ENCODE measurements at regions not wholly inside any gene's neighbourhood (a gene's known extent, or its start where the extent isn't known, plus 50 kb on each side); places are given as distances from the start of the nearest gene placed in this dataset.

DNA sequence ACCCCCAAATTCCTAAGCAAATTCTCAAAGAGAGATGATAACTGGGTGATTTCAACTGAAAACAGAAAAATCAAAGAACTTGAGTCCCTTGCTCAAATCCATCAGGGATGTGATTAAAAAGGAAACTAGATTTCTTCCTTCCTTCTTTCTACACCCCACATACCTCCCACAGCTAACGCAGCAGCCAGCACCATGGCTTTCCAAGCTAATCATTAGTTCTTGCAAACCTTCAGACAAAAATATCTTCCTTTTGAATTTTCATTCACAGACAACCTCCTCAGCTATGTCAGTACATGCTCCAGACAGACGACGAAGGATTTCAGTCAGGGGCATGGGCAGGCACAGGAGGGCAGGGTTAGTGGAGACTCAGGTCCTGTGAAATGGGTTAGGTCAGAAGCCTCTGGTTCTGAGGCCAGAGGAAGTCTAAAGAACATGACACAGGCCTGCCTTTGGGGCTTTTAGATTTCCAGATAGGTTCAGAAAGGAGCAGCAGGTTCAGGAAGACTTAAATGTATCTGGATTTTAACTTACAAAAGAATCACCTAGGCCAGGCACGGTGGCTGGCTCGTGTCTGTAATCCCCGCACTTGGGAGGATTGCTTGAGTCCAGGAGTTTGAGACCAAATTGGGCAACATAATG lies 173.7 kb upstream of the NFIB start:
- no peak for ATAC-seq (ENCODE audit: low FRiP score)
- TF ChIP-seq, protein P1, sequence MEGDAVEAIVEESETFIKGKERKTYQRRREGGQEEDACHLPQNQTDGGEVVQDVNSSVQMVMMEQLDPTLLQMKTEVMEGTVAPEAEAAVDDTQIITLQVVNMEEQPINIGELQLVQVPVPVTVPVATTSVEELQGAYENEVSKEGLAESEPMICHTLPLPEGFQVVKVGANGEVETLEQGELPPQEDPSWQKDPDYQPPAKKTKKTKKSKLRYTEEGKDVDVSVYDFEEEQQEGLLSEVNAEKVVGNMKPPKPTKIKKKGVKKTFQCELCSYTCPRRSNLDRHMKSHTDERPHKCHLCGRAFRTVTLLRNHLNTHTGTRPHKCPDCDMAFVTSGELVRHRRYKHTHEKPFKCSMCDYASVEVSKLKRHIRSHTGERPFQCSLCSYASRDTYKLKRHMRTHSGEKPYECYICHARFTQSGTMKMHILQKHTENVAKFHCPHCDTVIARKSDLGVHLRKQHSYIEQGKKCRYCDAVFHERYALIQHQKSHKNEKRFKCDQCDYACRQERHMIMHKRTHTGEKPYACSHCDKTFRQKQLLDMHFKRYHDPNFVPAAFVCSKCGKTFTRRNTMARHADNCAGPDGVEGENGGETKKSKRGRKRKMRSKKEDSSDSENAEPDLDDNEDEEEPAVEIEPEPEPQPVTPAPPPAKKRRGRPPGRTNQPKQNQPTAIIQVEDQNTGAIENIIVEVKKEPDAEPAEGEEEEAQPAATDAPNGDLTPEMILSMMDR (IDR thresholded peaks at IDR 0.05), result no peak
- DNase-seq (ENCODE audit: low spot score), result no peak

DNA sequence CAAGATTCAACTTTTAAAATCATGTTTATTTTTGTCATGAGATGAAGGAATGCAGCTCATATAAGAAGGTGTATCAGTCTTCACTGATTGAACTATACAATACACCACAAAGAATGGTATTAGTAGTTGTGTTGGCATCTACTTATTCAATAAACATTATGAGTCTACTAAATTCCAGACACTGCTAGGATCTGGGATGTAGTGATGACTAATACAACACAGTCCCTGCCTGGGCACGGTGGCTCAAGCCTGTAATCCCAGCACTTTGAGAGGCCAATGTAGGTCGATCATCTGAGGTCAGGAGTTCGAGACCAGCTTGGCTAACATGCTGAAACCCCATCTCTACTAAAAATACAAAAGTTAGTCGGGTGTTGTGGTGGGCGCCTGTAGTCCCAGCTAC lies 171.4 kb upstream of the NFIB start:
- no peak for DNase-seq (ENCODE audit: low spot score)
- no peak for ATAC-seq (ENCODE audit: low FRiP score)
- TF ChIP-seq, protein P1 (IDR thresholded peaks at IDR 0.05), result no peak

DNA sequence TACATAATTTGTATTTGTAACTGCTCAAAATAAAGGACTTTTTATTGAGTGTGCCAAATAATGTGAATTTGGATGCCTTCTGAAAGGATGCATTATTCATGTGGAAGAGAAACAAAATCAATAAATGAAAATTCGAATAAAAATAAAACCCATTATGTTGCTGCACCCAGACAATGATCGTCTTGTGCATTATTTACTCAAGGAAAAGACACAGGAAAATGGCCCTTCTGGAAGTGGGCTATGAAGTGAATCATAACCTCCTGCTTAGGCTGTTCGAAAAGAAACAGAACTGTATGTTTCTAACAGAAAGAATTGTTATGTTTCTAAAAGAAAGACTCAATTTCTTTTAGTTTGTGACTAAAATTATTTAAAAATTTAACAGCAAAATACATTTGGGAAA lies 168.9 kb upstream of the NFIB start:
- ATAC-seq (ENCODE audit: low FRiP score) (no peak), DNase-seq (ENCODE audit: low spot score) (no peak)
- TF ChIP-seq, protein P1 (IDR thresholded peaks at IDR 0.05), result no peak

DNA sequence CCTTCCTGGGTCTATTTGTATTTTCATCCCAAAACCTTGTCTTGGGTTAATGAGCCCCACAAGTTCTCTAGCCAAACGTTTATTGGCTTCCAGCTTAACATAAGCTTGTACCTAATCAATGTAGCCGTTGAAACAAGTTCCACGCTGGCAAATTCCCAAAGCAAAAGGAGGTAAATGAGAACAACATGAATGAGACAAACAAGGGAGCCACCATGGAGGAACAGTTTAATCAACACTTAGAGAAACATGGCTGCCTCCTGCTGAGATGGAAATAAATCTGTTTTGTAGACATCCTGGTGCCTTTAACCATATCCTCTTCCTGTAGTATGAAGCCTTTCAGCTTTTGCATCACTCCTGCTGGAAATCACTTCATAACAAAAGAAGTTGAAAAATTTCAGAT lies 166.6 kb upstream of the NFIB start:
- TF ChIP-seq, protein P1 (IDR thresholded peaks at IDR 0.05), result no peak

DNA sequence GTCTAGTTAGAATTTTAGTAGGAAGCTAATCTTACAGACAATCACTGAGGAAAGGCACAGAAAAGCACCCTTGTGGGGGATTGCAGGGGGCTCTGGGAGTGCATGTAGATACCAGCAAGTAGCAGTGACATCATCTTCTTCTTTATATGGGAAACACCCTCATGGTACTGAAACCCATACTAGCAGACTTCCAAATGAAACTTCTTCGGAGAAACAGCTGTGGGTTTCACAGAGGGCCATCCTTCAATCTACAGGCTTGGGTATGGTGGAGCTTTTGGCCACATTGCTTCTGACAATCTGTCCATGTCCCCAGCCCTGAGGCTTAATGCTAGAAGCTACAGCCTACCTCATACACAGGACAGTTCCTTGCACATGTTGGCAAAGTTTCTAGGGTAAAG lies 165.2 kb upstream of the NFIB start:
- ATAC-seq (ENCODE audit: low FRiP score) (no peak), DNase-seq (ENCODE audit: low spot score) (no peak)
- TF ChIP-seq, protein P1 (IDR thresholded peaks at IDR 0.05), result no peak

More for the DNA sequence above, 166.6 kb upstream of the NFIB start:
- DNase-seq (ENCODE audit: low spot score) (no peak), ATAC-seq (ENCODE audit: low FRiP score) (no peak)

DNA sequence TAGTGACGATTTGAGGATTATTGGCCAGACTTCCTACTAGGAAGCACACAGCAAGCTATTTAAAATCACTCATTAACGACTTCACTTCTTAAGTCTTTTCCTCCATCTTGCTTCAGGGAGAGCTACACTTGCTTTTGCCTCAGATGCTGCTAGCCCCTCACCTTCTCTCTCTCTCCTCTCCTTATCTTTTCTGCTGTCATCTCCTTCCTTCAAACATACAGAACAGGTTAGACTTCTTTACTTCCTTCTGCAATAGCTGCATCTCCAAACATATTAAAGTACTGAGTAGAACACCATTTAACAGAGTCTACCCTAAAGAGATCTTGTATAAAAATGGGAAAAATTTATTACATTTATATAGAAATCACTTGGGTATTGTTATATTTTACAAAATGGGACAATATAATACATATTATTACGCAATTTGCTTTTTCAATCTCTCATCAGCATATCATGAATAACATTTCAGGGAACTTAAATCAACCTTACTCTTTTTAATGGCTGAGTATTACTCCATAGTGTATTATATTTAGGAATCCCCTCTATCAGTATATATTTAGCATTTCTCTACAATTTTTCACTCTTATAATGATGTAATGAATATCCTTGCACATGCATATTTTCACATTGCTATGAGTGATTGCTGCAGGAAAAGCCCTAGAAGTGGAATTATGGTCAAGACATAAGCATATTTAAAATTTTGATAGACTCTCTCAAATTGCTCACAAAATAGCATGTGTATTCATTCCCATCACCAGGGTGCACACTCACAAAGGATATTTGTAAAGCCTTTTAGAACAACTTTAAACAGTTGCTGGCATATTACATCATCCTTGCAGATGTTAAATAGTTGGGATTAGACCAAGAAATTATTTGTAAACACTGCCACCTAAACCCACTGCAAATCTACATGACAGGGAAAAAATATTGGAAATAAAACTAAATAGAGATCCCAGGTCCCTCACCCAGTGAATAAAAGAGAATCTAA lies 164.5 kb upstream of the NFIB start:
- DNase-seq (ENCODE audit: low spot score) (no peak), ATAC-seq (ENCODE audit: low FRiP score) (no peak)
- TF ChIP-seq, protein P1 (IDR thresholded peaks at IDR 0.05), result no peak
